GM10248 (cell line): ENCODE measurements at regions not wholly inside any gene's neighbourhood (a gene's known extent, or its start where the extent isn't known, plus 50 kb on each side); places are given as distances from the start of the nearest gene placed in this dataset.

Experiments used
- CTCF ChIA-PET: fragments of 300-600 bp; sonication (Branson Sonifier 250); formaldehyde crosslinking; extraction: SDS; loops from one replicate; lab custom pipeline; 2021; ENCODE audit warnings: antibody characterized with exemption; lab: Yijun Ruan, JAX
- POLR2A ChIA-PET: fragments of 350-650 bp; sonication (Branson Sonifier 250); formaldehyde crosslinking; extraction: SDS; loops from one replicate; lab custom pipeline; 2020; ENCODE audit warnings: antibody characterized with exemption; lab: Yijun Ruan, JAX
- DNase-seq: peaks from one replicate; pipeline ENCODE4 v3.0.0; 2012; ENCODE audit errors: extremely low spot score
- TF ChIP-seq, protein P1 (sequence below): IDR thresholded peaks from 2 replicates; pipeline ENCODE4 v1.5.1; 2012; ENCODE audit warnings: mild to moderate bottlenecking, low read depth; ENCODE audit errors: extremely low read depth, missing control alignments, control extremely low read depth

DNA sequence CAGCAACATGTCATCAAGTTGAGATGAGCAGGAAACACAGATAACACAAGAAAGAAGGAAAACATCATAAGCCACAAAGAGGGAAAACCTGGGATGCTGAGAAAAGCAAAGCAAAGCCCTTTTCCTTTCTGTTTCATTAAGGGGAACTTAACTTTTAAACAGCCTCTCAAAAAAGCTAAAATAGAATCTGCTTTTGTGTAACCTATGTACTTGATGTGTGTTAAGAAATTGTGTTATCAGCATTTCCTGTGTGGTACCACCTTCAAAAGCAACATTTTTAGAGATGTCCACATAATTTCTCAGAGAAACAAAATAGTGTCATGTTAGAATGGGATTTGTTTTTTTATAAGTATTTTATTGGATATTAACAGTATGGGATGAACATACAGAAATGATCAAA lies 206.2 kb downstream of the IL20RB start:
- ChIA-PET POLR2A (no interaction called here), CTCF (interaction anchor here (0.7 kb wide), 1 partner anchor 19 kb away, joined by 3 read pairs; no protein-coding TSS in a partner anchor)
- DNase-seq: no peak
- TF ChIP-seq, protein P1, sequence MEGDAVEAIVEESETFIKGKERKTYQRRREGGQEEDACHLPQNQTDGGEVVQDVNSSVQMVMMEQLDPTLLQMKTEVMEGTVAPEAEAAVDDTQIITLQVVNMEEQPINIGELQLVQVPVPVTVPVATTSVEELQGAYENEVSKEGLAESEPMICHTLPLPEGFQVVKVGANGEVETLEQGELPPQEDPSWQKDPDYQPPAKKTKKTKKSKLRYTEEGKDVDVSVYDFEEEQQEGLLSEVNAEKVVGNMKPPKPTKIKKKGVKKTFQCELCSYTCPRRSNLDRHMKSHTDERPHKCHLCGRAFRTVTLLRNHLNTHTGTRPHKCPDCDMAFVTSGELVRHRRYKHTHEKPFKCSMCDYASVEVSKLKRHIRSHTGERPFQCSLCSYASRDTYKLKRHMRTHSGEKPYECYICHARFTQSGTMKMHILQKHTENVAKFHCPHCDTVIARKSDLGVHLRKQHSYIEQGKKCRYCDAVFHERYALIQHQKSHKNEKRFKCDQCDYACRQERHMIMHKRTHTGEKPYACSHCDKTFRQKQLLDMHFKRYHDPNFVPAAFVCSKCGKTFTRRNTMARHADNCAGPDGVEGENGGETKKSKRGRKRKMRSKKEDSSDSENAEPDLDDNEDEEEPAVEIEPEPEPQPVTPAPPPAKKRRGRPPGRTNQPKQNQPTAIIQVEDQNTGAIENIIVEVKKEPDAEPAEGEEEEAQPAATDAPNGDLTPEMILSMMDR: no peak

DNA sequence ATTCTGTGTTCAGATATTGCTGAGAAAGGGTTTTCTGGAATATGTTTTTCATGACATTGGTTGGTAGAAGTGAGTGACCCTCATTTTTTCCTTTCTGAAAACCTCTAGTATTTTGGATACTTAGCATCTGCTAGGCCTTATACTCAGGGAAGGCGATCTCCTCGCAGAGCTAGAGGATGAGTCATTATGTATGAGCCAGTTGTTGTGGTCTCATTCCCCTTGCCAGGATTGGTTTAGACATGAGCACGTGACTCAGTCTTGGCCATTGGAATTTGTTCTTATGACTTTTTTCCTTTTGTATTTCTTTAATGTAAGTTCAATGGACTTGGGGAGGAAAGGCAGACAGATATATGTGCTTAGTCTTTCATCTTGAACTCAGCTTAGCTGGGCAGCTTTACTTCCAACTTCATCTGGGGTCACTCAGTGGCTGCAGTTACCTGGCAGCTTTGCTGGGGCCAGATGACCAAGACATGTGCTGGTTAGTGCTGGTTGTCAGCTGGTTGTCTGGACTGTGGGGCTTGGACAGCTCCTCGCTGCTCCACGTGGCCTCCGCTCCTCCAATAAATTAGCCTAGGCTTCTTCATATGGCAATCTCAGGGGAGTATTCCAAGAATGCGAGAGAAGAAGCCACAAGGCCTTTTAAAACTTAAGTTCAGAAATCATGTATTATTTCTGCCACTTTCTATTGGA lies 207.5 kb downstream of the IL20RB start:
- ChIA-PET CTCF (interaction anchor here (1.1 to 1.6 kb wide), 2 partner anchors 30 to 44 kb away, joined by 3 to 4 read pairs; no protein-coding TSS in a partner anchor), POLR2A (no interaction called here)
- TF ChIP-seq, protein P1: no peak
- DNase-seq: no peak

DNA sequence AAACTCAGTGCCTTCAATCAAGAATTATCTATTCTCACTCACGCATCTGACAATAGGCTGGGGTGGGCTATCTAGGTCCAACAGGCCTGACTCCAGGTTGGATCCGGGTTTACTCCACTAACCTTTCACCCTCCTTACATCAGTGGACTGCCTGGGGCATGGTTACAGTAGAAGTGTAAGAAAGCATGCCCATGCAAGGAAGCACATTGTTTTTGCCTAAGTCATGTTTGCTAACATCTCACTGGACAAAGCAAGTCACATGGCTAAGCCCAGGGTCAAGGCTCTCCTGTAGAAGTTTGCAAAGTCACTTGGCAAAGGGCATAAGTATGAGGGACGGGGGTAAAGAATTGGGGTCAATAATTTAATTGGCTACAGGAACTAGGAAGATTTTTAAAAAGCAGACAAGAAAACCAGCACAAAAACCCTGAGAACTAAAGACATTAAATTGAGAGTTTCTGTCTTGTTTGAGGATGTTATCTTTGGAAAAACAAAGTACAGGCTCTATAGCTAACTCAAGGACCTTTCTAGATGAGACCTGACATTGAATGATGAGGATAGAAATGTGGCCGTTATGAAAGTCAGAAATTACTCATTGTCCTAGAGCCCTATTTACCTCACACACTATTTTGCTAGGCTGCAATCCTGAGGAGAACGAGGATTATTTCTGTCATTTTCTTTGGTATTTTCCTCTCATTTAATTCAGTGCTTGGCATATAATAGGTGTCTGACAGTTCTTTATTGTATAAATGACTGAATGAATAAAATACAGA lies 214.2 kb downstream of the IL20RB start:
- TF ChIP-seq, protein P1: no peak
- CTCF ChIA-PET: interaction anchor here (0.6 kb wide), 1 partner anchor 1225 kb away, joined by 3 read pairs; no protein-coding TSS in a partner anchor
- POLR2A ChIA-PET: no interaction called here
- no peak for DNase-seq

DNA sequence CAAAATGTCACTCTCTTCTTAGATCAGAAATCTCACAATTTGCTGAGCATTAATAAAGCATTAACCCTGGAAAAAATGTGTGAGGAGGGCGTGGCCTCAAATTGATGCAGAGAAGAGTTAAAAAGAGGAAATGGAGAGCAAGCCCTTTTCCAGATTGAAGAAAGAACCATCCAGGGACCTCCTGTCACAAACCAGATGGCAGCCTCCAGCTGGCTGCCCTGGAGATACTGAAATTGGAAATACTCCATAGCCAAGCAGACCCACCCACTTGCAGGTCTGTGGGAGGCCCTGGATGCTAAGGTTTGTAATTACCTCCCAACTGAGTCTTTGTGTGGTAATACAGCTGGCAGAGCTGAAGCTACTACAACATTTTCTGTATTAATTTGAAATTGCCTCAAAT lies 214.9 kb downstream of the IL20RB start:
- TF ChIP-seq, protein P1: no peak
- POLR2A ChIA-PET: no interaction called here

DNA sequence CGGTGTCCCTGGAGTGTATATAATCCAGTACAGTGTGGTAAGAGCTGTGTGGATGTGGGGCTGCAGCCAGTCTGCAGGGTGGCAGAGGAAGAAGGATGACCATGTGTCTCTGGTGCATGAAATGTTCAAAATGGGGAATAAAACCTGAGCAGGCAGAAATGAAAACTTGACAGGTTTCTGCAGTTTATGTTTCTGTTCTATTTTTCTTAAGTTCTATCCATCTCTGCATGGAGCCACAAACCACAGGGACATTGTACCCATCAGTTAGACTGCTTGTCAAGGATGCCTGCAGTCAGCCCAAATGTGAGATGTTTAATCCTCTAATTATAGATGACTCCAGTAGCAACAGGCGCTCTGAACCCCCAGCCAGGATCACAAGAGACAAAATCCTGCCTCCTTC lies 216.7 kb downstream of the IL20RB start:
- CTCF ChIA-PET: interaction anchor here (1.0 to 1.7 kb wide), 3 partner anchors 9 to 20 kb away, joined by 3 to 5 read pairs (median 4); no protein-coding TSS in a partner anchor
- TF ChIP-seq, protein P1: no peak

More for the DNA sequence above, 214.9 kb downstream of the IL20RB start:
- CTCF ChIA-PET: interaction anchor here (0.6 to 0.9 kb wide), 2 partner anchors 18 to 1224 kb away, joined by 3 read pairs; no protein-coding TSS in a partner anchor
- DNase-seq: no peak

DNA sequence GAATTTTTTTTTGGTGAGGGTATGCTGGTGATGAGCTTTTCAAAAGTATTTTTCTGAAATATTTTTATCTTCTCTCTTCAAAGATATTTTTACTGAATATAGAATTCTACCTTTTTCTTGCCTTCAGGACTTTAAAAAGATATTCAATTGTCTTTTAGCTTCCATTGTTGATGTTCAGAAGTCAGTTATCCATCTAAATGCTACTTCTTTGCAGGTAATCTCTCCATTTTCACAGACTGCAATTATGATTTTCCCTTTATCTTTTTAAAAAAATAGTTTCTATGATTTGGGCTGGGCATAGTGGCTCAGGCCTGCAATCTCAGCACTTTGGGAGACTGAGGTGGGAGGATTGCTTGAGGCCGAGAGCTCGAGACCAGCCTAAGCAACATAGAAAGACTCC lies 222.4 kb downstream of the IL20RB start:
- TF ChIP-seq, protein P1: no peak
- DNase-seq: no peak
- POLR2A ChIA-PET: no interaction called here
- CTCF ChIA-PET: interaction anchor here (1.5 kb wide), 1 partner anchor 10 kb away, joined by 6 read pairs; no protein-coding TSS in a partner anchor

More for the DNA sequence above, 216.7 kb downstream of the IL20RB start:
- POLR2A ChIA-PET: no interaction called here
- no peak for DNase-seq
